Activated T-helper 17 cell treated with anti-CD3 and anti-CD28 coated beads, Interleukin-2, amount 50 U/mL, for 72 hours (primary cell): ENCODE measurements at regions not wholly inside any gene's neighbourhood (a gene's known extent, or its start where the extent isn't known, plus 50 kb on each side); places are given as distances from the start of the nearest gene placed in this dataset.
"Not testable (repeated sequence)": the region's sequence is repeated elsewhere in the genome, so short reads cannot be mapped to it uniquely, and the experiment has no call there.

Experiments
- ATAC-seq: fragments of 150-1000 bp; cut with Tn5 transposase; replicated peaks from 2 replicates; pipeline ENCODE4 v1.10.0; 2021; ENCODE audit warnings: mild to moderate bottlenecking, moderate library complexity
- H3K27ac Mint-ChIP-seq: one replicate; pipeline ENCODE4 v1.8.0; 2022; ENCODE audit warnings: mixed read lengths
- H3K27me3 Mint-ChIP-seq: one replicate; pipeline ENCODE4 v1.8.0; 2022; ENCODE audit warnings: mixed read lengths
- H3K36me3 Mint-ChIP-seq: one replicate; pipeline ENCODE4 v1.8.0; 2022; ENCODE audit warnings: low read depth, mild to moderate bottlenecking, mixed read lengths
- H3K4me1 Mint-ChIP-seq: one replicate; pipeline ENCODE4 v1.8.0; 2022; ENCODE audit warnings: mixed read lengths
- H3K4me3 Mint-ChIP-seq: one replicate; pipeline ENCODE4 v1.8.0; 2022; ENCODE audit warnings: mild to moderate bottlenecking, mixed read lengths
- H3K9me3 Mint-ChIP-seq: one replicate; pipeline ENCODE4 v1.8.0; 2022; ENCODE audit warnings: mixed read lengths

GRCh38 chr2:239647052-239647819 is 246.4 kb upstream of the HDAC4 start:
- Mint-ChIP-seq H3K36me3 (no peaks in the 10 kb centered on the region), H3K9me3 (peaks cover 5% of the 10 kb centered on the region), H3K4me1 (no peaks in the 10 kb centered on the region), H3K27me3 (no peaks in the 10 kb centered on the region), H3K27ac (no peak overlapping the region), H3K4me3 (no peak overlapping the region)
- no peak for ATAC-seq

- no peaks in the 10 kb centered on the region for H3K27me3 Mint-ChIP-seq
Observed at GRCh38 chr2:239646184-239646583, 245.4 kb upstream of the HDAC4 start.

GRCh38 chr2:239644594-239644993 is 243.8 kb upstream of the HDAC4 start:
- H3K4me1 Mint-ChIP-seq, H3K4me3 Mint-ChIP-seq, ATAC-seq, H3K9me3 Mint-ChIP-seq, H3K36me3 Mint-ChIP-seq, H3K27ac Mint-ChIP-seq, H3K27me3 Mint-ChIP-seq: not testable (repeated sequence)

More at GRCh38 chr2:239646184-239646583, 245.4 kb upstream of the HDAC4 start:
- H3K36me3 Mint-ChIP-seq: no peaks in the 10 kb centered on the region
- peaks cover 5% of the 10 kb centered on the region for H3K9me3 Mint-ChIP-seq
- ATAC-seq: no peak
- H3K27ac Mint-ChIP-seq: no peak overlapping the region
- no peak overlapping the region for H3K4me3 Mint-ChIP-seq
- H3K4me1 Mint-ChIP-seq: no peaks in the 10 kb centered on the region

- Mint-ChIP-seq H3K4me3 (no peak overlapping the region), H3K27ac (no peak overlapping the region), H3K9me3 (peaks cover under 1% of the 10 kb centered on the region), H3K36me3 (no peaks in the 10 kb centered on the region), H3K4me1 (no peaks in the 10 kb centered on the region), H3K27me3 (no peaks in the 10 kb centered on the region)
- ATAC-seq: peak; percentile 62
Observed at GRCh38 chr2:239644011-239644410, 243.2 kb upstream of the HDAC4 start.

- no peaks in the 10 kb centered on the region for H3K4me1 Mint-ChIP-seq
- ATAC-seq: no peak
- H3K27me3 Mint-ChIP-seq: no peaks in the 10 kb centered on the region
- H3K9me3 Mint-ChIP-seq: no peaks in the 10 kb centered on the region
- H3K27ac Mint-ChIP-seq: no peak overlapping the region
- no peak overlapping the region for H3K4me3 Mint-ChIP-seq
- no peaks in the 10 kb centered on the region for H3K36me3 Mint-ChIP-seq
Observed at GRCh38 chr2:239642406-239643004, 241.7 kb upstream of the HDAC4 start.

- H3K4me1 Mint-ChIP-seq, H3K9me3 Mint-ChIP-seq, H3K36me3 Mint-ChIP-seq, H3K4me3 Mint-ChIP-seq, H3K27me3 Mint-ChIP-seq, H3K27ac Mint-ChIP-seq, ATAC-seq: not testable (repeated sequence)
Observed at GRCh38 chr2:239641904-239642303, 241.1 kb upstream of the HDAC4 start.

GRCh38 chr2:239640676-239641578 is 240.1 kb upstream of the HDAC4 start:
- Mint-ChIP-seq H3K27ac (no peak overlapping the region), H3K36me3 (no peaks in the 10 kb centered on the region), H3K4me1 (no peaks in the 10 kb centered on the region), H3K9me3 (no peaks in the 10 kb centered on the region), H3K27me3 (no peaks in the 10 kb centered on the region), H3K4me3 (no peak overlapping the region)
- ATAC-seq: no peak

GRCh38 chr2:239640210-239640609 is 239.4 kb upstream of the HDAC4 start:
- Mint-ChIP-seq H3K4me1 (no peaks in the 10 kb centered on the region), H3K27ac (no peak overlapping the region), H3K36me3 (no peaks in the 10 kb centered on the region), H3K27me3 (no peaks in the 10 kb centered on the region), H3K4me3 (no peak overlapping the region), H3K9me3 (no peaks in the 10 kb centered on the region)
- ATAC-seq: no peak

GRCh38 chr2:239639421-239640185 is 238.8 kb upstream of the HDAC4 start:
- Mint-ChIP-seq H3K4me3 (no peak overlapping the region), H3K27ac (no peak overlapping the region), H3K4me1 (no peaks in the 10 kb centered on the region), H3K36me3 (no peaks in the 10 kb centered on the region), H3K27me3 (no peaks in the 10 kb centered on the region), H3K9me3 (no peaks in the 10 kb centered on the region)
- no peak for ATAC-seq

GRCh38 chr2:239638376-239638775 is 237.6 kb upstream of the HDAC4 start:
- Mint-ChIP-seq H3K4me3 (no peak overlapping the region), H3K4me1 (no peaks in the 10 kb centered on the region), H3K27me3 (no peaks in the 10 kb centered on the region), H3K36me3 (no peaks in the 10 kb centered on the region), H3K9me3 (no peaks in the 10 kb centered on the region), H3K27ac (no peak overlapping the region)
- no peak for ATAC-seq

GRCh38 chr2:239636808-239637207 is 236.0 kb upstream of the HDAC4 start:
- no peak for ATAC-seq
- no peaks in the 10 kb centered on the region for H3K4me1 Mint-ChIP-seq
- H3K27me3 Mint-ChIP-seq: no peaks in the 10 kb centered on the region
- no peak overlapping the region for H3K4me3 Mint-ChIP-seq
- no peak overlapping the region for H3K27ac Mint-ChIP-seq
- no peaks in the 10 kb centered on the region for H3K36me3 Mint-ChIP-seq
- H3K9me3 Mint-ChIP-seq: no peaks in the 10 kb centered on the region

- Mint-ChIP-seq H3K27ac (no peak overlapping the region), H3K27me3 (no peaks in the 10 kb centered on the region), H3K9me3 (no peaks in the 10 kb centered on the region), H3K4me1 (no peaks in the 10 kb centered on the region), H3K36me3 (no peaks in the 10 kb centered on the region), H3K4me3 (no peak overlapping the region)
- no peak for ATAC-seq
Observed at GRCh38 chr2:239634769-239635168, 233.9 kb upstream of the HDAC4 start.

- H3K27ac Mint-ChIP-seq: no peak overlapping the region
- no peaks in the 10 kb centered on the region for H3K9me3 Mint-ChIP-seq
- H3K4me3 Mint-ChIP-seq: no peak overlapping the region
- peak; percentile 66 for ATAC-seq
- H3K36me3 Mint-ChIP-seq: no peaks in the 10 kb centered on the region
- no peaks in the 10 kb centered on the region for H3K27me3 Mint-ChIP-seq
- peaks cover 4% of the 10 kb centered on the region for H3K4me1 Mint-ChIP-seq
Observed at GRCh38 chr2:239630618-239631286, 229.9 kb upstream of the HDAC4 start.
